Osteoblast (primary cell): ENCODE measurements at regions not wholly inside any gene's neighbourhood (a gene's known extent, or its start where the extent isn't known, plus 50 kb on each side); places are given as distances from the start of the nearest gene placed in this dataset.

Experiments used
- DNase-seq: peaks from one replicate; pipeline ENCODE4 v3.0.0; 2011; ENCODE audit warnings: low spot score, mixed read lengths; ENCODE audit not compliant: insufficient read length; ENCODE audit errors: missing footprints
- H2AFZ ChIP-seq: 2 replicates; pipeline ENCODE4 v1.6.0; 2011; ENCODE audit warnings: mild to moderate bottlenecking, low read length
- H3K27ac ChIP-seq: 2 replicates; pipeline ENCODE4 v1.5.1; 2011; ENCODE audit warnings: mild to moderate bottlenecking, low read depth, low read length, moderate library complexity
- H3K27me3 ChIP-seq: 2 replicates; pipeline ENCODE4 v1.6.0; 2012; ENCODE audit warnings: mild to moderate bottlenecking, control low read depth, inconsistent platforms, low read length, moderate library complexity; ENCODE audit not compliant: insufficient read depth
- H3K36me3 ChIP-seq: 2 replicates; pipeline ENCODE4 v1.5.1; 2011; ENCODE audit warnings: mild to moderate bottlenecking, low read length, control low read depth, moderate library complexity; ENCODE audit not compliant: insufficient read depth
- H3K4me1 ChIP-seq: 2 replicates; pipeline ENCODE4 v1.5.1; 2011; ENCODE audit warnings: mild to moderate bottlenecking, low read length, control low read depth, moderate library complexity; ENCODE audit not compliant: insufficient read depth
- H3K4me2 ChIP-seq: 2 replicates; pipeline ENCODE4 v1.6.0; 2011; ENCODE audit warnings: mild to moderate bottlenecking, low read length; ENCODE audit not compliant: insufficient read depth
- H3K4me3 ChIP-seq: fragments of 200-600 bp; sonication (generic); 3 replicates; pipeline ENCODE4 v1.5.1; 2012; ENCODE audit warnings: mild to moderate bottlenecking, low read length, inconsistent platforms; ENCODE audit not compliant: insufficient read depth
- H3K79me2 ChIP-seq: 2 replicates; pipeline ENCODE4 v1.6.0; 2012; ENCODE audit warnings: mild to moderate bottlenecking, low read length, control low read depth, inconsistent platforms; ENCODE audit not compliant: insufficient read depth
- H3K9me3 ChIP-seq: 2 replicates; pipeline ENCODE4 v1.5.1; 2011; ENCODE audit warnings: low read depth, low read length, control low read depth
- H4K20me1 ChIP-seq: 2 replicates; pipeline ENCODE4 v1.6.0; 2012; ENCODE audit warnings: mild to moderate bottlenecking, low read length, control low read depth; ENCODE audit not compliant: insufficient read depth
- CTCF ChIP-seq: IDR thresholded peaks from 2 replicates; pipeline ENCODE4 v1.5.1; 2011; ENCODE audit warnings: mild to moderate bottlenecking, low read depth, low read length, moderate library complexity; ENCODE audit errors: extremely low read depth

- Histone ChIP-seq H3K9me3 (no peaks in the 10 kb centered on the region), H3K27ac (no peak overlapping the region), H2AFZ (no peak overlapping the region), H3K4me1 (no peaks in the 10 kb centered on the region), H3K4me2 (no peak overlapping the region), H3K79me2 (no peaks in the 10 kb centered on the region), H4K20me1 (no peaks in the 10 kb centered on the region), H3K27me3 (no peaks in the 10 kb centered on the region), H3K4me3 (no peak overlapping the region), H3K36me3 (no peaks in the 10 kb centered on the region)
- no peak for TF ChIP-seq CTCF
- DNase-seq, result no peak
Measured at GRCh38 chr1:98498651-98499050, 162.9 kb upstream of the SNX7 start.

- no peak overlapping the region for H3K4me3 ChIP-seq
- no peaks in the 10 kb centered on the region for H3K27me3 ChIP-seq
- H3K9me3 ChIP-seq, result no peaks in the 10 kb centered on the region
- no peaks in the 10 kb centered on the region for H4K20me1 ChIP-seq
- H3K79me2 ChIP-seq, result no peaks in the 10 kb centered on the region
- no peak overlapping the region for H3K4me2 ChIP-seq
- no peak overlapping the region for H2AFZ ChIP-seq
- no peaks in the 10 kb centered on the region for H3K36me3 ChIP-seq
- H3K4me1 ChIP-seq, result no peaks in the 10 kb centered on the region
- H3K27ac ChIP-seq, result no peak overlapping the region
- no peak for DNase-seq
- no peak for TF ChIP-seq CTCF
Measured at GRCh38 chr1:98497497-98497896, 164.0 kb upstream of the SNX7 start.

GRCh38 chr1:98496256-98496995, 165.1 kb upstream of the SNX7 start:
- Histone ChIP-seq H3K27ac (no peak overlapping the region), H3K4me3 (no peak overlapping the region), H3K36me3 (no peaks in the 10 kb centered on the region), H2AFZ (no peak overlapping the region), H4K20me1 (no peaks in the 10 kb centered on the region), H3K79me2 (no peaks in the 10 kb centered on the region), H3K27me3 (no peaks in the 10 kb centered on the region), H3K4me1 (no peaks in the 10 kb centered on the region), H3K4me2 (no peak overlapping the region), H3K9me3 (no peaks in the 10 kb centered on the region)
- no peak for DNase-seq
- TF ChIP-seq CTCF, result no peak

- H2AFZ ChIP-seq, result no peak overlapping the region
- TF ChIP-seq CTCF, result no peak
- H3K27ac ChIP-seq, result no peak overlapping the region
- no peaks in the 10 kb centered on the region for H3K9me3 ChIP-seq
- H3K4me3 ChIP-seq, result no peak overlapping the region
- H4K20me1 ChIP-seq, result no peaks in the 10 kb centered on the region
- no peaks in the 10 kb centered on the region for H3K4me1 ChIP-seq
- no peak overlapping the region for H3K4me2 ChIP-seq
- no peaks in the 10 kb centered on the region for H3K36me3 ChIP-seq
- no peak for DNase-seq
- H3K27me3 ChIP-seq, result no peaks in the 10 kb centered on the region
- H3K79me2 ChIP-seq, result no peaks in the 10 kb centered on the region
Measured at GRCh38 chr1:98493469-98493868, 168.1 kb upstream of the SNX7 start.
